Ovary (tissue), 7 donors: ENCODE measurements at regions not wholly inside any gene's neighbourhood (a gene's known extent, or its start where the extent isn't known, plus 50 kb on each side); places are given as distances from the start of the nearest gene placed in this dataset.
A peak's percentile ranks its signal among the peaks of the same experiment; 100 is the strongest.

ENCODE experiments used
- DNase-seq, 5 donors: peaks; one replicate each; pipeline ENCODE4 v3.0.0-alpha.2; 2019 to 2020
- H3K27ac ChIP-seq, 2 donors: fragments of 200-600 bp; one replicate each; pipeline versions ENCODE4 v1.5.1 to v1.8.0; 2019 to 2022
- H3K27me3 ChIP-seq: fragments of 200-600 bp; one replicate; pipeline ENCODE4 v1.8.0; 2022
- H3K36me3 ChIP-seq: fragments of 200-600 bp; sonication (generic); one replicate; pipeline ENCODE4 v1.5.1; 2019
- H3K4me1 ChIP-seq: one replicate; pipeline ENCODE4 v1.8.1; 2013; ENCODE audit warnings: mild to moderate bottlenecking, moderate library complexity; ENCODE audit not compliant: insufficient read depth
- H3K4me3 ChIP-seq: fragments of 200-600 bp; sonication (generic); one replicate; pipeline ENCODE4 v1.5.1; 2017
- H3K9me3 ChIP-seq, 2 donors: fragments of 200-600 bp in 1 of 2; sonication (generic) in 1 of 2; one replicate each; pipeline versions ENCODE4 v1.5.1 to v1.8.1; 2013 to 2019; ENCODE audit warnings: mild to moderate bottlenecking in 1 of 2, moderate library complexity in 1 of 2
- EP300 ChIP-seq: sonication (generic); formaldehyde crosslinking; IDR thresholded peaks from one replicate; pipeline ENCODE4 v1.6.1; 2017; ENCODE audit warnings: antibody characterized with exemption
- POLR2A ChIP-seq: fragments of 450-650 bp; IDR thresholded peaks from one replicate; pipeline ENCODE4 v1.6.1; 2017; ENCODE audit warnings: antibody characterized with exemption, mild to moderate bottlenecking, moderate library complexity
- WGBS, 3 donors: extraction: QIAGEN DNeasy Blood & Tissue Kit in 1 of 3; methylation state at CpG; one replicate each; pipeline versions ENCODE4 v1.1.5 to v1.1.7; 2013 to 2017; 5-methylcytosine and 5-hydroxymethylcytosine counted together
- intact Hi-C, 4 donors: fragments of 100-400 bp; cut with DNase I; formaldehyde crosslinking; loops; one replicate each; pipeline versions ENCODE4 v1.11.0 to v1.15.1; 2022 to 2023
- TF ChIP-seq, protein P1 (sequence below), 3 donors: fragments of 450-650 bp in 2 of 3; fragments of 200-600 bp in 1 of 3; IDR thresholded peaks; one replicate each; pipeline versions ENCODE4 v1.5.1 to v1.8.0; 2016 to 2022; ENCODE audit warnings: antibody characterized with exemption in 3 of 3, mild to moderate bottlenecking in 1 of 3
- donor health status: DM: no; HTN: no; CAD: no; lungs with moderate emphysema.
- donor health status: DM: no; HTN: no; CAD: no.
- donor health status: Bipolar disorder and iron deficiency.
- donor health status: DM: no; HTN: no; CAD: no.
- donor health status: DM: yes; HTN: yes; CAD: no.

GRCh38 chr16:65624666-65625065 is 502.8 kb upstream of the CDH11 start:
- H3K4me1 ChIP-seq, result no peaks in the 10 kb centered on the region
- H3K36me3 ChIP-seq, result no peaks in the 10 kb centered on the region
- H3K27ac ChIP-seq, result no peak overlapping the region
- DNase-seq, result no peak
- TF ChIP-seq POLR2A (no peak), EP300 (no peak)
- TF ChIP-seq, protein P1, sequence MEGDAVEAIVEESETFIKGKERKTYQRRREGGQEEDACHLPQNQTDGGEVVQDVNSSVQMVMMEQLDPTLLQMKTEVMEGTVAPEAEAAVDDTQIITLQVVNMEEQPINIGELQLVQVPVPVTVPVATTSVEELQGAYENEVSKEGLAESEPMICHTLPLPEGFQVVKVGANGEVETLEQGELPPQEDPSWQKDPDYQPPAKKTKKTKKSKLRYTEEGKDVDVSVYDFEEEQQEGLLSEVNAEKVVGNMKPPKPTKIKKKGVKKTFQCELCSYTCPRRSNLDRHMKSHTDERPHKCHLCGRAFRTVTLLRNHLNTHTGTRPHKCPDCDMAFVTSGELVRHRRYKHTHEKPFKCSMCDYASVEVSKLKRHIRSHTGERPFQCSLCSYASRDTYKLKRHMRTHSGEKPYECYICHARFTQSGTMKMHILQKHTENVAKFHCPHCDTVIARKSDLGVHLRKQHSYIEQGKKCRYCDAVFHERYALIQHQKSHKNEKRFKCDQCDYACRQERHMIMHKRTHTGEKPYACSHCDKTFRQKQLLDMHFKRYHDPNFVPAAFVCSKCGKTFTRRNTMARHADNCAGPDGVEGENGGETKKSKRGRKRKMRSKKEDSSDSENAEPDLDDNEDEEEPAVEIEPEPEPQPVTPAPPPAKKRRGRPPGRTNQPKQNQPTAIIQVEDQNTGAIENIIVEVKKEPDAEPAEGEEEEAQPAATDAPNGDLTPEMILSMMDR (IDR thresholded peaks at IDR 0.05), result no peak
- no peak overlapping the region for H3K4me3 ChIP-seq
- intact Hi-C loops, result no loop called here
- no peaks in the 10 kb centered on the region for H3K9me3 ChIP-seq
- 35 to 39% (median 36%) methylated on average over 2 of the region's 2 CpGs for WGBS, 3 donors
- no peaks in the 10 kb centered on the region for H3K27me3 ChIP-seq

- no peak for TF ChIP-seq EP300
- TF ChIP-seq, protein P1 (IDR thresholded peaks at IDR 0.05), result no peak
- no peak for TF ChIP-seq POLR2A
- Histone ChIP-seq H3K27me3 (no peaks in the 10 kb centered on the region), H3K4me1 (no peaks in the 10 kb centered on the region), H3K9me3 (no peaks in the 10 kb centered on the region), H3K36me3 (no peaks in the 10 kb centered on the region), H3K4me3 (no peak overlapping the region), H3K27ac (no peak overlapping the region)
- intact Hi-C loops, result no loop called here
- 69 to 82% (median 79%) methylated on average over 2 of the region's 2 CpGs for whole genome bisulfite sequencing, 3 donors
- DNase-seq, result no peak
Measured at GRCh38 chr16:65624229-65624628, 502.4 kb upstream of the CDH11 start.

DNA sequence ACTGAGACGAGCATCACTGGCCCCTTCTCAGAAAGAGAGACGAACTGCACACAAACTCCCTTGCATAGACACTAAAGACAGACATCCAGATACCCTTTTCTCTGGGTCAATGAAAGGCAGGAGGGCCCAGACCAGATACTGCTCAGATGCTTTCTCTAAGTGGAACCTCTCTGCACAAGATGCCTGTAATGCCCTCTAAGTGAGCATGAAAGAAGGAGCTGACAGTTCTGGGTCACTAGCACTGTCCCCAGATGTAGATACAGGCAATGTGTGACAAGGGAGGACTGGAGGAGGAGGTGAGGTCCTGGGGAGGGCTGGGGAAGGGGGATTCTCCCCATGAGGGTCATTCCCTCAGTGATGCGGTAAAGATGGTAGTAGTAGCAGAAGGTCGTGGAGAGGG is 501.0 kb upstream of the CDH11 start:
- TF ChIP-seq, protein P1 (IDR thresholded peaks at IDR 0.05), result no peak
- no peak for TF ChIP-seq POLR2A
- TF ChIP-seq EP300, result no peak
- no peak for DNase-seq
- 97 to 99% (median 98%) methylated on average over 4 of the region's 4 CpGs for whole genome bisulfite sequencing, 3 donors

GRCh38 chr16:65622151-65622550 is 500.3 kb upstream of the CDH11 start:
- no peak overlapping the region for H3K4me3 ChIP-seq
- H3K4me1 ChIP-seq, result no peaks in the 10 kb centered on the region
- no peak for TF ChIP-seq EP300
- H3K27me3 ChIP-seq, result no peaks in the 10 kb centered on the region
- no peak overlapping the region for H3K27ac ChIP-seq
- 93 to 97% (median 95%) methylated on average over 5 of the region's 5 CpGs for WGBS, 3 donors
- no peak for DNase-seq
- intact Hi-C loops, result no loop called here
- H3K9me3 ChIP-seq, result no peaks in the 10 kb centered on the region
- H3K36me3 ChIP-seq, result no peaks in the 10 kb centered on the region

More for the DNA sequence above, 501.0 kb upstream of the CDH11 start:
- Histone ChIP-seq H3K36me3 (no peaks in the 10 kb centered on the region), H3K9me3 (no peaks in the 10 kb centered on the region), H3K4me3 (no peak overlapping the region), H3K27me3 (no peaks in the 10 kb centered on the region), H3K27ac (no peak overlapping the region), H3K4me1 (no peaks in the 10 kb centered on the region)
- intact Hi-C loops, result no loop called here

DNA sequence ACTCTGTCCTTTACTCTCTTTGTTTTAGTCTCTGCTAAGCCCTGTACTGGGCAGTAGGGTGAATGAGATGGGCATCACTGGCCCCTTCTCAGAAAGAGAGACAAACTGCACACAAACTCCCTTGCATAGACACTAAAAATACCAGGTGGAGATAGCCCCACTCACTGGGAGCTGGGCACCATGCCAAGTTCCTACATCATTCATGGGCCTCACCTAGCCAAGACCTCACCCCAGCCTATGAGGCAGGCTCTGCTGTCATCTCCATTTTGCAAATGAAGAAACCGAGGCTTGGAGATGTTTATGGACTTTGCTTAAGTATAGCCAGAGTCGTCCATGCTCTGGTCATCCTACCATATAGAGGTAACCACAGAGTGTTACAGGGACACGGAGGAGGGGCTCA is 499.8 kb upstream of the CDH11 start:
- Histone ChIP-seq H3K27ac (no peak overlapping the region), H3K4me3 (no peak overlapping the region), H3K36me3 (no peaks in the 10 kb centered on the region), H3K9me3 (no peaks in the 10 kb centered on the region), H3K27me3 (no peaks in the 10 kb centered on the region), H3K4me1 (no peaks in the 10 kb centered on the region)
- intact Hi-C loops, result no loop called here
- WGBS, 3 donors, result 74 to 81% (median 81%) methylated on average over 3 of the region's 3 CpGs
- DNase-seq, result peak in 2 of 5 donors; percentile 9 to 21
- TF ChIP-seq EP300, result no peak
- TF ChIP-seq, protein P1 (IDR thresholded peaks at IDR 0.05), result no peak
- TF ChIP-seq POLR2A, result no peak
